Sigmoid colon (tissue), 6 donors: ENCODE measurements at regions not wholly inside any gene's neighbourhood (a gene's known extent, or its start where the extent isn't known, plus 50 kb on each side); places are given as distances from the start of the nearest gene placed in this dataset.
"Not testable (repeated sequence)": the region's sequence is repeated elsewhere in the genome, so short reads cannot be mapped to it uniquely, and the experiment has no call there.

Experiments
- DNase-seq: peaks from one replicate; pipeline ENCODE4 v3.0.0-alpha.2; 2019
- H3K27ac ChIP-seq, 4 donors: fragments of 200-600 bp; sonication (generic); one replicate each; pipeline ENCODE4 v1.5.1; 2016 to 2019; ENCODE audit warnings: mild to moderate bottlenecking in 1 of 4
- H3K27me3 ChIP-seq, 3 donors: fragments of 200-600 bp; sonication (generic); one replicate each; pipeline ENCODE4 v1.5.1; 2019; ENCODE audit warnings: mild to moderate bottlenecking in 1 of 3
- H3K36me3 ChIP-seq, 4 donors: fragments of 200-600 bp; sonication (generic); one replicate each; pipeline ENCODE4 v1.5.1; 2016 to 2019
- H3K4me1 ChIP-seq, 4 donors: fragments of 200-600 bp; sonication (generic); one replicate each; pipeline ENCODE4 v1.5.1; 2017 to 2019
- H3K4me3 ChIP-seq, 4 donors: fragments of 200-600 bp; sonication (generic); one replicate each; pipeline ENCODE4 v1.5.1; 2017 to 2019; ENCODE audit warnings: mild to moderate bottlenecking in 2 of 4, moderate library complexity in 1 of 4
- H3K9me3 ChIP-seq, 4 donors: fragments of 200-600 bp in 3 of 4; sonication (generic) in 3 of 4; one replicate each; pipeline versions ENCODE4 v1.5.1 to v1.6.1; 2013 to 2019
- EP300 ChIP-seq, 4 donors: sonication (generic); formaldehyde crosslinking; IDR thresholded peaks; one replicate each; pipeline ENCODE4 v1.6.1; 2017; ENCODE audit warnings: antibody characterized with exemption in 4 of 4
- POLR2A ChIP-seq, 2 donors: fragments of 450-650 bp; IDR thresholded peaks; one replicate each; pipeline ENCODE4 v1.6.1; 2016; ENCODE audit warnings: antibody characterized with exemption in 2 of 2, mild to moderate bottlenecking in 2 of 2, moderate library complexity in 2 of 2
- POLR2AphosphoS5 ChIP-seq, 4 donors: sonication (generic); formaldehyde crosslinking; IDR thresholded peaks; one replicate each; pipeline ENCODE4 v1.6.1; 2017; ENCODE audit warnings: antibody characterized with exemption in 4 of 4
- WGBS, 2 donors: extraction: QIAGEN DNeasy Blood & Tissue Kit; methylation state at CpG; one replicate each; pipeline ENCODE4 v1.1.7; 2013; 5-methylcytosine and 5-hydroxymethylcytosine counted together
- intact Hi-C: fragments of 100-400 bp; cut with DNase I; formaldehyde crosslinking; loops from one replicate; pipeline ENCODE4 v1.15.1; 2023
- TF ChIP-seq, protein P1 (sequence below), 4 experiments: fragments of 450-650 bp in 3 of 4; fragments of 200-600 bp in 1 of 4; IDR thresholded peaks; one replicate each; pipeline ENCODE4 v1.5.1; 2016 to 2019; ENCODE audit warnings: antibody characterized with exemption in 4 of 4, mild to moderate bottlenecking in 3 of 4, moderate library complexity in 2 of 4
- donor health status: healthy with polysubstance abuse.
- donor health status: healthy.

DNA sequence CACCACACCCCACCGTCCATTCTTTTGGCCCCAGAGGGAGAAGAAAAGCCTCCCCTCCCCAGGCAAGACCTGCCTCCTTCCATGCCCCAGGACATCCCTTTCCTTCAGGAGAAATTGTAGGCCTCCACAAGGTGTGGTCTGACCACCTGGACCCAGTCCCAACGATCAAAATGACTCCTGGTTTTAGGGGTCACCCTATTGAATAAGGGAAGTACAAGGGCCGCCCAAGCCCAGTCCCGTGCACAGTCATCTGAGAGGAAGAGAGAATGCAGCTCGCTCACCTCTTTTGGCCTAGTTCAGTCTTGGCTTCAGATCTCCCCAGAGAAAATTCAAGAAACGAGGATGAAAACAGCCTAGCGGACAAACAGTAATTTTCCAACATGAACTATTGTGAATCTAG is 249.1 kb downstream of the UACA start:
- DNase-seq, result no peak
- TF ChIP-seq EP300 (IDR thresholded peaks at IDR 0.05), result no peak
- TF ChIP-seq, protein P1, sequence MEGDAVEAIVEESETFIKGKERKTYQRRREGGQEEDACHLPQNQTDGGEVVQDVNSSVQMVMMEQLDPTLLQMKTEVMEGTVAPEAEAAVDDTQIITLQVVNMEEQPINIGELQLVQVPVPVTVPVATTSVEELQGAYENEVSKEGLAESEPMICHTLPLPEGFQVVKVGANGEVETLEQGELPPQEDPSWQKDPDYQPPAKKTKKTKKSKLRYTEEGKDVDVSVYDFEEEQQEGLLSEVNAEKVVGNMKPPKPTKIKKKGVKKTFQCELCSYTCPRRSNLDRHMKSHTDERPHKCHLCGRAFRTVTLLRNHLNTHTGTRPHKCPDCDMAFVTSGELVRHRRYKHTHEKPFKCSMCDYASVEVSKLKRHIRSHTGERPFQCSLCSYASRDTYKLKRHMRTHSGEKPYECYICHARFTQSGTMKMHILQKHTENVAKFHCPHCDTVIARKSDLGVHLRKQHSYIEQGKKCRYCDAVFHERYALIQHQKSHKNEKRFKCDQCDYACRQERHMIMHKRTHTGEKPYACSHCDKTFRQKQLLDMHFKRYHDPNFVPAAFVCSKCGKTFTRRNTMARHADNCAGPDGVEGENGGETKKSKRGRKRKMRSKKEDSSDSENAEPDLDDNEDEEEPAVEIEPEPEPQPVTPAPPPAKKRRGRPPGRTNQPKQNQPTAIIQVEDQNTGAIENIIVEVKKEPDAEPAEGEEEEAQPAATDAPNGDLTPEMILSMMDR (IDR thresholded peaks at IDR 0.05), result no peak
- TF ChIP-seq POLR2AphosphoS5 (IDR thresholded peaks at IDR 0.05), result no peak
- no peak for TF ChIP-seq POLR2A (IDR thresholded peaks at IDR 0.05)
- intact Hi-C loops, result no loop called here
- Histone ChIP-seq H3K36me3 (no peaks in the 10 kb centered on the region), H3K4me1 (no peaks in the 10 kb centered on the region), H3K27ac (no peak overlapping the region), H3K27me3 (no peaks in the 10 kb centered on the region), H3K4me3 (no peak overlapping the region), H3K9me3 (peaks cover 0 to 4% (median 1%) of the 10 kb centered on the region in 4 donors)
- 78 to 80% methylated on average over 7 of the region's 7 CpGs for WGBS, 2 donors

DNA sequence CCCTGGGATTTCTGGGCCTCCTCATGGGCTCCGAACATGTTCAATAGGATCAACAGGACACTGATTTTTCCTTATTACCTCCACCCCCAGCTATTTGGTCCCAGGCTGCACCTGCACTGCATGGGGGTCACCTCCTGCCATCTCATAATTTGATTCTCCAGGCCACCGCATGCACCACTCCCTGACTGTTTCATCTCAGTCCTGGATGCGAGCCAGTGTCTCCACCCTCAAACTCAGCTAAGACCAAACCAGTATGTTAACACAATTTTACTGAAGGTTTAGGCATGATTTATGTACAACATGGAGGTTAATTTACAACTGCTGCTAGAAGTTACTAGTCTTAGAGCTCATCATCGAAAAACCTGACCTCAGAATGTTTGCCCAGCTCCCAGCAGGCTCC is 249.5 kb downstream of the UACA start:
- intact Hi-C loops, result no loop called here
- Histone ChIP-seq H3K9me3 (peaks cover 0 to 4% (median 1%) of the 10 kb centered on the region in 4 donors), H3K4me1 (peaks cover 0 to 2% (median under 1%) of the 10 kb centered on the region in 4 donors), H3K27me3 (no peaks in the 10 kb centered on the region), H3K27ac (no peak overlapping the region), H3K36me3 (no peaks in the 10 kb centered on the region), H3K4me3 (no peak overlapping the region)
- DNase-seq, result no peak
- 24 to 62% methylated on average over 4 of the region's 4 CpGs for WGBS, 2 donors
- TF ChIP-seq POLR2A (IDR thresholded peaks at IDR 0.05) (no peak), POLR2AphosphoS5 (IDR thresholded peaks at IDR 0.05) (no peak), EP300 (IDR thresholded peaks at IDR 0.05) (no peak)
- TF ChIP-seq, protein P1 (IDR thresholded peaks at IDR 0.05), result no peak

DNA sequence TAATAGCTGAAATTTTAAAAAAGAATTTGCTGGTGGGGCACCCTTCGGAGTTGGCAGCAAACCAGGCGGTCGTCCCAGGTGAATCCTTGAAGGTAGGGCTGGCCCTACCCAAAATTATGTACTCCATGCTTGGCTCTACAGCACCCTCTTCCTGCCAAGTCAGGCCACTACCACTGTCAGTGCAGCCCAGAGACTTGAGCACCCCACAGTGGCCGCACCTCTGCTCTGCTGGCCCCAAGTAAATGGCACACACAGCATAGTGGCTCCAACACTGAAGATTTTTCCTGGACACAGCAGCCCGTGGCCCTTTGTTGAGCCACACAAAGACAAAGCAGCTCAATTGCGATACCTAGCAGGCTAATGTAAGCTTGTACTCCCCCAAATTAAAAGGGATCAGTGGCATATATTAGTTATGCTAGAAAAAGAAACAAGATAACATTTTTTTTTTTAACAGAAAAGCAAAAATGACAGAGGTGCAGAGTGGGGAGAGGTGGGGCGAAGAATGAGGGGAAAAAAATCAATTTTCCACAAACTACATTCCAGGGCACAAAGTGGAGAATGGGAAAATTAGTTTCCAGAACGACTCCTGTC is 250.5 kb downstream of the UACA start:
- Histone ChIP-seq H3K27me3 (no peaks in the 10 kb centered on the region), H3K36me3 (no peaks in the 10 kb centered on the region), H3K27ac (no peak overlapping the region), H3K9me3 (peaks cover 0 to 4% (median 1%) of the 10 kb centered on the region in 4 donors), H3K4me1 (peaks cover 0 to 11% (median 4%) of the 10 kb centered on the region in 4 donors), H3K4me3 (no peak overlapping the region)
- intact Hi-C loops, result no loop called here
- TF ChIP-seq, protein P1 (IDR thresholded peaks at IDR 0.05), result no peak
- TF ChIP-seq POLR2AphosphoS5 (IDR thresholded peaks at IDR 0.05) (no peak), POLR2A (IDR thresholded peaks at IDR 0.05) (no peak), EP300 (IDR thresholded peaks at IDR 0.05) (no peak)
- 79 to 86% methylated on average over 8 of the region's 8 CpGs for WGBS, 2 donors
- no peak for DNase-seq

DNA sequence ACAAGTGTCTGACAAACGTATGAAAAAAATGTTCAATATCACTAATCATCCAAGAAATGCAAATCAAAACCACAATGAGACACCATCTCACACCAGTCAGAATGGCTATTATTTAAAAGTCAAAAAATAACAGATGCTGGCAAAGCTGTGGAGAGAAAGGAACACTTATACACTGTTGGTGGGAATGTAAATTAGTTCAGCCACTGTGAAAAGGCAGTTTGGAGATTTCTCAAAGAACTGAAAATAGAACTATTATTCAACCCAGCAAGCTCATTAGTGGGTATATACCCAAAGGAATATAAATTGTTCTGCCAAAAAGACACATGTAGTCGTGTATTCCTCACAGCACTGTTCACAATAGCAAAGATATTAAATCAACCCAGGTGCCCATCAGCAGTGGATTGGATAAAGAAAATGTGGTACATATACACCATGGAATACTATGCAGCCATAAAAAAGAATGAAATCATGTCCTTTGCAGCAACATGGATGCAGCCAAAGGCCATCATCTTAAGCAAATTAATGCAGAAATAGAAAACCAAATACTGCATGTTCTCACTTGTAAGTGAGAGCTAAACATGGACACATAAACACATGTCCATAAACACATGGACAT is 251.3 kb downstream of the UACA start:
- H3K9me3 ChIP-seq, DNase-seq, H3K36me3 ChIP-seq, H3K27ac ChIP-seq, H3K27me3 ChIP-seq, intact Hi-C loops, H3K4me3 ChIP-seq: not testable (repeated sequence)
- peaks cover 0 to 12% (median 5%) of the 10 kb centered on the region in 4 donors for H3K4me1 ChIP-seq
- 67 to 81% methylated on average over 2 of the region's 2 CpGs for whole genome bisulfite sequencing, 2 donors

DNA sequence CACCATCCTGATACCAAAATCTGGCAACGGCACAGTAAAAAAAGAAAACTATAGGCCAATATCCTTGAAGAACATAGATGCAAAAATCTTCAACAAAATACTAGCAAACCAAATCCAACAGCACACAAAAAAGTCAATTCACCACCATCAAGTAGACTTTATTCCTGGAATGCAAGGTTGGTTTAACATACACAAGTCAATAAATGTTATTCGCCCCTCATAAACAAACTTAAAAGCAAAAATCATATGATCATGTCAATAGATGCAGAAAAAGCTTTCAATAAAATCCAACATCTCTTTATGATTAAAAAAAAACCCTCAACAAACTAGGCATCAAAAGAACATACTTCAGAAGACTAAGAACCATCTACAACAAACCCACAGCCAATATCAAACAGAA is 252.9 kb downstream of the UACA start:
- Histone ChIP-seq H3K4me3 (no peak overlapping the region), H3K4me1 (peaks cover 0 to 29% (median 22%) of the 10 kb centered on the region in 4 donors)
- 95 to 99% methylated on average over 2 of the region's 2 CpGs for whole genome bisulfite sequencing, 2 donors

More for the DNA sequence above, 252.9 kb downstream of the UACA start:
- Histone ChIP-seq H3K27ac (no peak overlapping the region), H3K9me3 (peaks cover 0 to 4% (median 1%) of the 10 kb centered on the region in 4 donors), H3K36me3 (no peaks in the 10 kb centered on the region), H3K27me3 (no peaks in the 10 kb centered on the region)
- TF ChIP-seq POLR2A (IDR thresholded peaks at IDR 0.05) (no peak), POLR2AphosphoS5 (IDR thresholded peaks at IDR 0.05) (no peak), EP300 (IDR thresholded peaks at IDR 0.05) (no peak)
- TF ChIP-seq, protein P1 (IDR thresholded peaks at IDR 0.05), result no peak
- intact Hi-C loops, result no loop called here
- DNase-seq, result no peak
